GM19043 (cell line): ENCODE measurements at regions not wholly inside any gene's neighbourhood (a gene's known extent, or its start where the extent isn't known, plus 50 kb on each side); places are given as distances from the start of the nearest gene placed in this dataset.
"Not testable (repeated sequence)": the region's sequence is repeated elsewhere in the genome, so short reads cannot be mapped to it uniquely, and the experiment has no call there.

Experiments
- ATAC-seq: cut with Tn5 transposase; IDR thresholded peaks from one replicate; pipeline ENCODE4 v1.9.1; 2021; ENCODE audit warnings: low read depth; ENCODE audit not compliant: unreplicated experiment

- not testable (repeated sequence) for ATAC-seq
These were observed 108.5 kb upstream of the SCAF8 start for GRCh38 chr6:154624727-154625126.

GRCh38 chr6:154625721-154626120, 107.5 kb upstream of the SCAF8 start:
- ATAC-seq: no peak

DNA sequence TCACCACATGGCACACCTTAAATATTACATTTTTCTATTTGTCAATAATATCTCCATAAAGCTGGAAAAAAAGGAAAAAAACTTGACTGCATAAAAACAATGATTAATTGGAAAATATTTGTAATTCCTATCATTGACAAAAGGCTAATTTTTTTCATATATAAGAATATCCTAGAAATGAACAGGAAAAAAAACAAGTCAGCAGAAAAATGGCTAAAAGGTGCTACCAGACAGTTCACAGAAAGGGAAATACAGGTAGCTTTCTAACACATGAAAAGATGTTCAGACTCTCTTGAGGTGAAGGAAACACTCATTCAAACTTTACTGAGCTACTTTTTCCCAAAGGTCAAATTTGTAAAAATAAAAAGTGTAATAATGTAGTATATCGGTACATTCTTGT, 104.1 kb upstream of the SCAF8 start:
- no peak for ATAC-seq

DNA sequence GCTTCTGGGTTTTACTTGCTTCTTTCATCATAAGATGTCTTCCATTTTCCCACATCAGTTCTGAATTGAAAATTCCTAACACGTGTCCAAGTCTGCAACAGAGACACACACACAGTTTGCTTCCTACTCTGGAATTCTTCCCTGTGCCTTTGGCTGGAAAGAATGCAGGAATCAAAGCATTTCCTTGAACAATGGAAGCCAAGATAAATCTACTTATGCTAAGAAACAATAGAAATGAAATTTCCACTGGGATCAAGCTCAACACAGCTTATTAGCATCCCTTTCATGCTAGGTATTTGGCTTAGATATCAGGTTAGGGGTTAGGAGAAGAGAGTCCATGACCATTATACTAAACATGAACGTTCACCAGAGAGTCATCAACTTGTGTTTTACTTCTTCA, 101.1 kb upstream of the SCAF8 start:
- ATAC-seq: no peak

- ATAC-seq: no peak
These were observed 95.8 kb upstream of the SCAF8 start for GRCh38 chr6:154637392-154637791.

DNA sequence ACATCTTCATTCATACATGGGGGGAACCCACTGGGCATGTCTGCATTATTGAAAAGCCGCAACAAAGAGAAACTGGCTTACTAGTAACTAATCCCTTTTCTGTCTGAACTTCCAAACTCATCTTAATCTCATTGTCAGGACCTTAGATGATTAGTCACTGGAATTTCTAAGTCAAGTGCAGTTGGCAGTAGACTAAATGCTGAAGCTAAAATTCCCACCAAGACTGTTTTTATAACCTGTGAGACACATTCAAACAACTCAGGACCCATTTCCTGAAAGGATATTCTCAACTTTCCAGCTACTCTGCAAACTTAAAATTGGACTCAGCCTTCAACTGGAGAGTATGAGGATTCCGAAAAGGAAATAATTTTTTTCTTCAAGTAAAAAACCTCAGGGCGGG, 94.8 kb upstream of the SCAF8 start:
- ATAC-seq: no peak

DNA sequence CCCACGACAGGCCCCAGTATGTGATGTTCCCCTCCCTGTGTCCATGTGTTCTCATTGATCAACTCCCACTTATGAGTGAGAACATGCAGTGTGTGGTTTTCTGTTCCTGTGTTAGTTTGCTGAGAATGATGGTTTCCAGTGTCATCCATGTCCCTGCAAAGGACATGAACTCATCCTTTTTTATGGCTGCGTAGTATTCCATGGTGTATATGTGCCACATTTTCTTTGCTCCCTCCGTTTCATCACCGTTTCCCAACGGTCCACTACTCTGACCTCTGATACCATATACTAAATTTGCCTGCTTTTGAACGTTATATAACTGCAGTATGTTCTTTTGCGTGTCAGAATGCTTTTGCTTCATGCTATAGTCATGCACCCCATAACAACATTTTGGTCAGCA, 94.0 kb upstream of the SCAF8 start:
- not testable (repeated sequence) for ATAC-seq

GRCh38 chr6:154648188-154648887, 84.9 kb upstream of the SCAF8 start:
- no peak for ATAC-seq

GRCh38 chr6:154648888-154649205, 84.4 kb upstream of the SCAF8 start:
- no peak for ATAC-seq

DNA sequence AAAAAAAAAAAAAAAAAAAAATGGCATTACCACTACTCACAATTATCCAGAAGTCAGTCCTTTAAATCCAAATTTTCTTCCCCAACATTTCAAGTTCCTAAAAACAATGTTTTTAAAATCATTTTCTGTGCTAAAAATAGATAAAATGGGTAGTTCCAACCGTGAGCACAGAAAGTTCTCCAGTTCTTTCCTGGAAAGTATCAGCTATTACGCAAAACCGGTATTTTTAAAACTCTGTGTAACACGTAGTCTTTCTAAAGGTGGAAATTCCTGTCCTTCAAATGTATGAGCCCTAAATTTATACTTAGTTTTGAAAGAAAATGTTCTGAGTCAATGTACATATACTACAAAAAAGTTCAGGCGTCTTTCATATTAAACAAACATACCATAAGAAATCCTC, 83.5 kb upstream of the SCAF8 start:
- no peak for ATAC-seq

DNA sequence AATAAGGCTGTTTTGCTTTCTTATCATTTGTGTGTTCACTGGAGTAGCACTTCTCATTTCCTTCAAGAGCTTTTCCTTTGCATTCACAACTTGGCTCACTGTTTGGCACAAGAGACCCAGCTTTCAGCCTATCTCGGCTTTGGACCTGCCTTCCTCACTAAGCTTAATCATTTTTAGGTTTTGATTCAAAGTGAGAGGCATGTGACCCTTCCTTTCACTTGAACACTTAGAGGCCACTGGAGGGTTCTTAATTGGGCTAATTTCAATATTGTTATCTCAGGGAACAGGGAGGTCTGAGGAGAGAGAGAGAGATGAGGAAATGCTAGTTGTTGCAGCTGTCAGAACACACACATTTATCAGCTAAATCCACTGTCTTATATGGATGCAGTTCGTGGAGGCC, 82.9 kb upstream of the SCAF8 start:
- no peak for ATAC-seq

GRCh38 chr6:154651656-154652055, 81.6 kb upstream of the SCAF8 start:
- no peak for ATAC-seq

DNA sequence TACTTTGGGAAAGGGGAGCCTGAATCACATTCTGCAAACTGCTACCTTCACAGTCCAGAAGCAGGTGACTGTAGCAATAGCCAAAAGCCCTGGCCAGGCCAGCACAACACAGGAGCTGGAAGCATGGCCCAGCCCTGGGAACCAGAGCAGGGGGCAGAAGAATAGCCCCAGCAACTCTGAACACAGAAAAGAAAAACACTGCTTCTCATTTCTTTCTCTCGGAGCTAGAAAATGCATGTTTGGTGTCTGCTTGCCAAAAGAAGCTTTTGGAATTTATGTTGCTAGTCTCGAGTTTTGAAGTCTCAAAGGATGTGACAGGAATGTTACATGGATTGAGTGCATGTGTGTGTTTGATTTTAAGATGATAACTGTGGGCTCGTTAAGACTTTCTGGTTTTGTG, 79.8 kb upstream of the SCAF8 start:
- no peak for ATAC-seq

DNA sequence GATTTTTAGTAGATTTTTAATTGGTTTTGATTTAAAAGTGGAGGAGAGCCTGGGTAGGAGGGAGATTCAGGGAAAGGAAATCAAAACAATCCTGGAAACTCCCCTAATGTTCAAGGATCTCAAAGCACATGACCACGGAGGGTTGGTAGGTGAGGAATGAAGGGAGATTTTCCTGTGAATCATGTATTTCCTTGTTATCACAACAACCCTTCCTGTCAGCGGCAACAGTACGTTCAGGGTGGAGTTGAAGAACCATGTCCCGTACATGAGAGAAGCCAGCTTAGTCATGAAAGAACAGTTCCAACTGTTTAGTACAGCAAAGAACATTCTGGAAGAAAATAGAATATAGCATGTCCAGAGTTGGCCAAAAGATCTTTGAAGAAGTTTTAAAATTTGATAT, 79.4 kb upstream of the SCAF8 start:
- ATAC-seq: no peak

GRCh38 chr6:154656660-154657059, 76.6 kb upstream of the SCAF8 start:
- no peak for ATAC-seq

DNA sequence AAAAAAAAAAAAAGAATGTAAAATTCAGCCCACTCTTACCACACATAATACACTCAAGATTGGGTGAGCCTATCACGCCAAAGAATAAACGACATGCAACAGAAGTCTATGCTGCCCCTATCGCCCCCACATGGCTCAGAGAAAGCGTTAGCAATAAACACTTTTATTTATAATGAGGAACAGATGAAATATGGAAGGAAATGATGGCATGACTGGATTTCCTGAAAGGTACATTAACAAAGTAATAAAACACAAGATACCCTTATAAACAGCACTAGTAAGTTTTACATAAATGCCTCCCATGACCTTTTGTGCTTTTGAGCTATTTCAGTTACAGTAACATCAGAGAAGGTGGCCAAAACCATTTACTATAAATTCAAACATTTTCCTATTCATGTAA, 71.4 kb upstream of the SCAF8 start:
- no peak for ATAC-seq

DNA sequence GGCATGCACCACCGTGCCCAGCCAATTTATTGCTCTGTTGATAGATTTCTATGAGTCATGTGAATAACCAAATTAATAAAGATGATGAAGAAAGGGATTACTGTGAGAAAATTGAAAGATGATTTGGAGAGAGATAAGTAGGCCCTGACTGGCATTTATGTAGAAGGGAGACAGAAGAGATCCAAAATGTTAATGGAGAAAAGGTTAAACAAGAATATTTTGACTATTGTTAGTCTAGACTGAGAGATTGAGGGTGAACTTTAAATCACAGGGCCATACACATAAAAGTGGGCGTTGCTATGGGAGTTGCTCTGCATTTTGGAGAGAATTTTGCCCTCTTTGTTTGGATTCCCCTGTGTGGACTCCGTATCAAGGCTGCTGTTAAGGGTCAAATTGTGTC, 68.9 kb upstream of the SCAF8 start:
- no peak for ATAC-seq

DNA sequence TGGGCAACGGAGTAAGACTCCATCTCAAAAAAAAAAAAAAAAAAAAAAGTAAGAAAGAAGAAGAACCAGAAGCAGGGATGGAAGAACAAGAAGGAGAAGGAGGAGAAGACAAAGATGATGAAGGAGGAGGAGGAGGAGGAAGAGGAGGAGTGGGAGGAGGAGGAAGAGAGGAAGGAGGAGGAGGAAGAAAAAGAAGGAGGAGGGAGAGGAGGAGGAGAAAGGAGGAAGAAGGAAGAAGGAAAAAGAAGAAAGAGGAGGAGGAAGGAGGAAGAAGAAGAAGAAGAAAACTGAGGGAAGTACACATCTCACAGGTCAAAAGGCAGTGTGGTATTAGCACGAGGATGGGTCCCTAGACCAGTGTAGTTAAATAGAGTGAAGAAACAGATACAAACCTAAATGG, 65.1 kb upstream of the SCAF8 start:
- no peak for ATAC-seq

DNA sequence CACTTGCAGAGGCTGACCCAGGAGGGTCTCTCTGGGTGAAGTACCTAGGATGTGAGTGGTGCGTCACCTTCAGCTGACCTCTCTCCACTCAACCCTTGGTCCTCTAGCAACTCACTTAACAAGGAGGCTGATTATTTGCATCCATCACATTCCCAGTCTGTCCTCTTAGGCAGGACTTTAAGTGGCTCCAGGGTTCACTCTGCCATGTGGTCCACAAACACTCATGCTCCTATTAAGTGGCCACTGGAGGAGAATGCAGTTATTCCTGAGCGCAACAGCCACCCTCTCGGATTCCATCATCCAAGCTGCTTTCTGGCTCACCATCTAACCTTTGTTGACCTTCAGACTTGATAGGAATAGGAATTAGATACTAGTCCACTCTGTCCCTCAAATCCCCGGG, 61.1 kb upstream of the SCAF8 start:
- no peak for ATAC-seq

DNA sequence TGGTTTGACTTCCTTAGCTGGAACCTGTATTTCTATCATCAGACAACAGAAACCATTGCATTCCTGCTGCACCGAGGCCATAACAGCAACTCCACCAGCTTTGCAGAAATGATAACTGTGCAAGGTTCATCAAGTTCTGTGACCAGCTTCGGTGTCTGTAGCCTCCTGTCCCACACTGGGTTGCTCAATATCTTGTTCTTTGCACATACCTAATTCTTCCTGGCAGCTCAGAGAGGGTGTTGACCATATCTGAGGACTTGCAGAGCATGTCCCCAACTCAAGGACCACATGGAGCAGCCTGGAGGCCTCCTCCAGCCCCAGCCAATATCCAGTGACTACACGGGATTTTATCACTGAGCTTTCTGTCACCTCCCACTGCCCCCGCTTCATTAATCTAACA, 59.3 kb upstream of the SCAF8 start:
- ATAC-seq: no peak

- ATAC-seq: peak; percentile 100
These were observed 57.6 kb upstream of the SCAF8 start for GRCh38 chr6:154675602-154676088.

DNA sequence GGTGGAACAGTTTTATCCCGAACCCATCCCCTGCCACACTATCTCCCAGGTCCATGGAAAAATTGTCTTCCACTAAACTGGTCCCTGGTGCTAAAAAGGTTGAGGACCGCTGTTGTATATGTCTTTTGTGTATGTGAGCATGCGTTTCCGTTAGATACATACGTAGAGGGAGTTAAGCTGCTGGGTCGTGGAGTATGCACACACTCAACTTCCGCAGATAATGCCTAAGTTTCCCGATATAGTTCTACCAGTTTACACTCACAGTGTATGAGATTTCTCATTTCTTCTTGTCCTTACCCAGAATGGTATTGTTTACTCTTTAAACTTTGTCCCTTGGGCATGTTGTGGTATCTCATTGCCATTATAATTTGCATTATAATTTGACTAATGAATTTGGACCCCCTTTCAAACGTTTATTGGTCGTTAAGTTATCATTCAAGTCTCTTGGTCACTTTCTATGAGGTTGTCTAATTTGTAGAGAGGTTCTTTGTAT, 50.5 kb upstream of the SCAF8 start:
- ATAC-seq: no peak
